ENCODE measurements at regions not wholly inside any gene's neighbourhood (a gene's known extent, or its start where the extent isn't known, plus 50 kb on each side); places are given as distances from the start of the nearest gene placed in this dataset.
"Not testable (repeated sequence)": the region's sequence is repeated elsewhere in the genome, so short reads cannot be mapped to it uniquely, and the experiment has no call there.

- not testable (repeated sequence) for TF ChIP-seq CTCF (conservative IDR thresholded peaks at IDR 0.05); ZFX (IDR thresholded peaks at IDR 0.05)
Observed at GRCh38 chr1:223996376-223996775, 117.5 kb upstream of the FBXO28 start.

Measured in C4-2B (cell line).